DND-41 (cell line): ENCODE measurements at regions not wholly inside any gene's neighbourhood (a gene's known extent, or its start where the extent isn't known, plus 50 kb on each side); places are given as distances from the start of the nearest gene placed in this dataset.

Experiments used
- ATAC-seq: fragments of 200-7000 bp; cut with Tn5 transposase; 3 replicates; pipeline ENCODE4 v1.9.1; 2021; ENCODE audit warnings: low read depth; ENCODE audit not compliant: insufficient read depth
- DNase-seq: peaks from one replicate; pipeline ENCODE4 v3.0.0-alpha.2; 2020
- H2AFZ ChIP-seq: 2 replicates; pipeline ENCODE4 v1.6.0; 2012; ENCODE audit warnings: low read depth, low read length
- H3K27ac ChIP-seq: 2 replicates; pipeline ENCODE4 v1.5.1; 2012; ENCODE audit warnings: low read length, inconsistent platforms
- H3K27me3 ChIP-seq: fragments of 200-600 bp; sonication (generic); 2 replicates; pipeline ENCODE4 v1.6.0; 2012; ENCODE audit warnings: low read length, mild to moderate bottlenecking, inconsistent platforms; ENCODE audit not compliant: insufficient read depth, poor library complexity
- H3K36me3 ChIP-seq: 2 replicates; pipeline ENCODE4 v1.5.1; 2012; ENCODE audit warnings: low read length, inconsistent platforms; ENCODE audit not compliant: insufficient read depth
- H3K4me1 ChIP-seq: 2 replicates; pipeline ENCODE4 v1.5.1; 2012; ENCODE audit warnings: mild to moderate bottlenecking, low read length; ENCODE audit not compliant: insufficient read depth
- H3K4me2 ChIP-seq: 2 replicates; pipeline ENCODE4 v1.6.0; 2012; ENCODE audit warnings: mild to moderate bottlenecking, moderate library complexity, low read length, inconsistent platforms; ENCODE audit not compliant: insufficient read depth
- H3K4me3 ChIP-seq, 2 experiments: fragments of 200-600 bp in 1 of 2; shearing (Covaris generic) in 1 of 2; 2 replicates each; pipeline ENCODE4 v1.5.1; 2012 to 2016; ENCODE audit warnings: inconsistent platforms in 2 of 2, low read length in 2 of 2, mild to moderate bottlenecking in 2 of 2, low read depth in 1 of 2, moderate library complexity in 1 of 2
- H3K79me2 ChIP-seq: 2 replicates; pipeline ENCODE4 v1.6.0; 2012; ENCODE audit warnings: low read length, inconsistent platforms; ENCODE audit not compliant: insufficient read depth
- H3K9ac ChIP-seq: 2 replicates; pipeline ENCODE4 v1.6.0; 2012; ENCODE audit warnings: low read depth, mild to moderate bottlenecking, inconsistent platforms, low read length, moderate library complexity
- H3K9me3 ChIP-seq: 2 replicates; pipeline ENCODE4 v1.5.1; 2012; ENCODE audit warnings: low read length, moderate library complexity, mild to moderate bottlenecking, inconsistent platforms; ENCODE audit not compliant: insufficient read depth, severe bottlenecking
- H4K20me1 ChIP-seq: 2 replicates; pipeline ENCODE4 v1.6.0; 2012; ENCODE audit warnings: low read length; ENCODE audit not compliant: insufficient read depth
- EZH2 ChIP-seq: IDR thresholded peaks from 3 replicates; pipeline ENCODE4 v1.6.1; 2012; ENCODE audit warnings: borderline replicate concordance, low read depth, mild to moderate bottlenecking, moderate library complexity, low read length, inconsistent platforms; ENCODE audit not compliant: severe bottlenecking
- TF ChIP-seq, protein P1 (sequence below): IDR thresholded peaks from 2 replicates; pipeline ENCODE4 v1.5.1; 2012; ENCODE audit warnings: borderline replicate concordance, low read length, moderate library complexity, mild to moderate bottlenecking; ENCODE audit not compliant: poor library complexity, severe bottlenecking; ENCODE audit errors: extremely low read depth

GRCh38 chr10:76738991-76739390 lies 898.6 kb downstream of the KCNMA1 start:
- DNase-seq (no peak), ATAC-seq (no peak)
- Histone ChIP-seq H3K27me3 (no peaks in the 10 kb centered on the region), H4K20me1 (no peaks in the 10 kb centered on the region), H3K9ac (no peak overlapping the region), H3K4me2 (no peak overlapping the region), H3K79me2 (no peaks in the 10 kb centered on the region), H3K4me1 (no peaks in the 10 kb centered on the region), H2AFZ (no peak overlapping the region), H3K4me3 (no peak overlapping the region), H3K27ac (no peak overlapping the region), H3K36me3 (no peaks in the 10 kb centered on the region), H3K9me3 (no peaks in the 10 kb centered on the region)
- TF ChIP-seq EZH2: no peak
- TF ChIP-seq, protein P1, sequence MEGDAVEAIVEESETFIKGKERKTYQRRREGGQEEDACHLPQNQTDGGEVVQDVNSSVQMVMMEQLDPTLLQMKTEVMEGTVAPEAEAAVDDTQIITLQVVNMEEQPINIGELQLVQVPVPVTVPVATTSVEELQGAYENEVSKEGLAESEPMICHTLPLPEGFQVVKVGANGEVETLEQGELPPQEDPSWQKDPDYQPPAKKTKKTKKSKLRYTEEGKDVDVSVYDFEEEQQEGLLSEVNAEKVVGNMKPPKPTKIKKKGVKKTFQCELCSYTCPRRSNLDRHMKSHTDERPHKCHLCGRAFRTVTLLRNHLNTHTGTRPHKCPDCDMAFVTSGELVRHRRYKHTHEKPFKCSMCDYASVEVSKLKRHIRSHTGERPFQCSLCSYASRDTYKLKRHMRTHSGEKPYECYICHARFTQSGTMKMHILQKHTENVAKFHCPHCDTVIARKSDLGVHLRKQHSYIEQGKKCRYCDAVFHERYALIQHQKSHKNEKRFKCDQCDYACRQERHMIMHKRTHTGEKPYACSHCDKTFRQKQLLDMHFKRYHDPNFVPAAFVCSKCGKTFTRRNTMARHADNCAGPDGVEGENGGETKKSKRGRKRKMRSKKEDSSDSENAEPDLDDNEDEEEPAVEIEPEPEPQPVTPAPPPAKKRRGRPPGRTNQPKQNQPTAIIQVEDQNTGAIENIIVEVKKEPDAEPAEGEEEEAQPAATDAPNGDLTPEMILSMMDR: no peak

- H2AFZ ChIP-seq: no peak overlapping the region
These were observed 900.6 kb downstream of the KCNMA1 start for GRCh38 chr10:76736815-76737618.

DNA sequence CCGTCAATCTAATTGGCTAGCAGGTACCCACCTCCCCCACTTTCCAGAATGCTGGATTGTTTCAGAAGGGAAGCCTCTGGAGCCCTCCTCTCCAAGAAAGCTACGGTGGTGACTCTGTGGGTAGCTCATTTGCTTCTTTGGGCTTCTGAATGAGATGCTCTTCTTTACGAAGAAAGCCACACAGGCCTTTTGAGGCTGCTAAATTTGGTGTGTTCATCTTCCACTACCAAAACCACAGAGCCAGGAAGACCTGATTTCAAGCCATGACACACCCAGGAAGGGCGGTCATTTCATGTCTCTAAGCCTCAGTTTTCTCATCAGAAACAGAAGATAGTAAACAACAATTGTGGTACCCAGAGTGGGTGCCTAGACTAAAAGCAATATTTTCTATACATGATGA lies 901.2 kb downstream of the KCNMA1 start:
- H3K4me1 ChIP-seq: no peaks in the 10 kb centered on the region
- H3K4me2 ChIP-seq: no peak overlapping the region
- no peak overlapping the region for H3K9ac ChIP-seq
- H3K9me3 ChIP-seq: no peaks in the 10 kb centered on the region
- H3K79me2 ChIP-seq: no peaks in the 10 kb centered on the region
- H2AFZ ChIP-seq: no peak overlapping the region
- no peaks in the 10 kb centered on the region for H3K36me3 ChIP-seq
- no peak overlapping the region for H3K4me3 ChIP-seq
- no peak for ATAC-seq
- H3K27me3 ChIP-seq: no peaks in the 10 kb centered on the region
- no peaks in the 10 kb centered on the region for H4K20me1 ChIP-seq
- DNase-seq: no peak
- no peak overlapping the region for H3K27ac ChIP-seq
- TF ChIP-seq, protein P1: no peak
- TF ChIP-seq EZH2: no peak

More at GRCh38 chr10:76736815-76737618, 900.6 kb downstream of the KCNMA1 start:
- no peak overlapping the region for H3K9ac ChIP-seq
- H4K20me1 ChIP-seq: no peaks in the 10 kb centered on the region
- H3K27ac ChIP-seq: no peak overlapping the region
- H3K9me3 ChIP-seq: no peaks in the 10 kb centered on the region
- no peaks in the 10 kb centered on the region for H3K27me3 ChIP-seq
- DNase-seq (no peak), ATAC-seq (no peak)
- H3K4me1 ChIP-seq: no peaks in the 10 kb centered on the region
- no peak for TF ChIP-seq EZH2
- TF ChIP-seq, protein P1: no peak
- H3K4me2 ChIP-seq: no peak overlapping the region
- H3K4me3 ChIP-seq: no peak overlapping the region
- H3K36me3 ChIP-seq: no peaks in the 10 kb centered on the region
- H3K79me2 ChIP-seq: no peaks in the 10 kb centered on the region
